K562 (cell line): ENCODE measurements at regions not wholly inside any gene's neighbourhood (a gene's known extent, or its start where the extent isn't known, plus 50 kb on each side); places are given as distances from the start of the nearest gene placed in this dataset.

Experiments used
- ATAC-seq: fragments of 200-7000 bp; cut with Tn5 transposase; 3 replicates; pipeline ENCODE4 v1.9.1; 2020; ENCODE audit warnings: moderate library complexity
- BruUV-seq: library from RNA; stranded (reverse); fragments of 400-500 nt; replicated peaks from 2 replicates; lab custom pipeline; 2021; lab: Mats Ljungman, UMichigan
- CTCF ChIA-PET: fragments of 300-600 bp; formaldehyde crosslinking; extraction: SDS; loops from one replicate; lab custom pipeline; 2021; ENCODE audit warnings: low intra/inter-chr PET ratio; lab: Yijun Ruan, JAX
- POLR2A ChIA-PET: fragments of 300-600, 350-650 bp; sonication (Branson Sonifier 250); formaldehyde crosslinking; extraction: SDS; loops from one replicate; lab custom pipeline; 2021; ENCODE audit warnings: antibody characterized with exemption, inconsistent platforms; lab: Yijun Ruan, JAX
- DNase-seq, 4 experiments: peaks; one replicate each; pipeline versions ENCODE4 v3.0.0 to v3.0.0-alpha.2; 2011 to 2018; ENCODE audit warnings: low spot score in 3 of 4, mixed read lengths in 3 of 4; ENCODE audit errors: extremely low read depth in 1 of 4
- FAIRE-seq: peaks from 2 replicates; lab custom pipeline; 2011; peaks lifted over from hg19 to GRCh38; lab: Jason Lieb, UNC
- H2AFZ ChIP-seq: 2 replicates; pipeline ENCODE4 v1.6.0; 2011; ENCODE audit warnings: low read depth, low read length, control low read depth, inconsistent platforms
- H3K27ac ChIP-seq: fragments of 200-600 bp; 3 replicates; pipeline ENCODE4 v1.8.0; 2011; ENCODE audit warnings: low read depth, mild to moderate bottlenecking, control low read depth, inconsistent platforms, low read length, moderate library complexity, mixed read lengths; ENCODE audit errors: extremely low read depth
- H3K27me3 ChIP-seq, 2 experiments: fragments of 300-600 bp in 1 of 2; 2 replicates in 1 of 2; 3 replicates in 1 of 2; pipeline versions ENCODE4 v1.6.0 to v1.8.0; 2011; ENCODE audit warnings: inconsistent platforms in 2 of 2, low read length in 2 of 2, mild to moderate bottlenecking in 1 of 2, mixed read lengths in 1 of 2, moderate library complexity in 1 of 2; ENCODE audit not compliant: control insufficient read depth in 2 of 2, insufficient read depth in 2 of 2
- H3K36me3 ChIP-seq: fragments of 300-600 bp; 3 replicates; pipeline ENCODE4 v1.8.0; 2011; ENCODE audit warnings: mild to moderate bottlenecking, low read length, inconsistent platforms; ENCODE audit not compliant: control insufficient read depth, insufficient read depth
- H3K4me1 ChIP-seq, 2 experiments: fragments of 200-600 bp in 1 of 2; replicated peaks in 1 of 2; 2 replicates in 1 of 2; 3 replicates in 1 of 2; pipeline versions ENCODE4 v1.5.1 to v1.8.0; 2011; ENCODE audit warnings: inconsistent platforms in 2 of 2, low read length in 2 of 2, mild to moderate bottlenecking in 1 of 2, mixed read lengths in 1 of 2, moderate library complexity in 1 of 2; ENCODE audit not compliant: control insufficient read depth in 2 of 2, insufficient read depth in 2 of 2
- H3K4me2 ChIP-seq: 2 replicates; pipeline ENCODE4 v1.6.1; 2011; ENCODE audit warnings: low read length, control low read depth, inconsistent platforms, mixed read lengths; ENCODE audit not compliant: insufficient read depth
- H3K4me3 ChIP-seq: fragments of 200-600 bp; sonication (generic), shearing (Covaris generic); 2 replicates; pipeline ENCODE4 v1.5.1; 2016; ENCODE audit warnings: control low read depth, inconsistent platforms
- H3K79me2 ChIP-seq: fragments of 200-600 bp; 3 replicates; pipeline ENCODE4 v1.8.0; 2011; ENCODE audit warnings: low read length, inconsistent platforms; ENCODE audit not compliant: control insufficient read depth, insufficient read depth
- H3K9ac ChIP-seq, 2 experiments: 2 replicates each; pipeline versions ENCODE4 v1.6.0 to v1.6.1; 2011; ENCODE audit warnings: low read depth in 2 of 2, low read length in 2 of 2, control low read depth in 1 of 2, inconsistent platforms in 1 of 2, mild to moderate bottlenecking in 1 of 2, mixed read lengths in 1 of 2; ENCODE audit not compliant: insufficient read depth in 1 of 2
- H3K9me1 ChIP-seq: one replicate; pipeline ENCODE4 v1.6.0; 2011; ENCODE audit warnings: inconsistent platforms, mild to moderate bottlenecking, low read length, moderate library complexity; ENCODE audit not compliant: control insufficient read depth, insufficient read depth
- H3K9me3 ChIP-seq: replicated peaks from 2 replicates; pipeline ENCODE4 v1.5.1; 2011; ENCODE audit warnings: low read depth, low read length, inconsistent platforms; ENCODE audit not compliant: control insufficient read depth, insufficient read depth
- H4K20me1 ChIP-seq: replicated peaks from 2 replicates; pipeline ENCODE4 v1.6.1; 2011; ENCODE audit warnings: low read length, inconsistent platforms, mixed read lengths; ENCODE audit not compliant: control insufficient read depth, insufficient read depth
- BRD4 ChIP-seq: fragments of 200-600 bp; sonication (generic); IDR thresholded peaks from 2 replicates; pipeline ENCODE4 v1.6.1; 2017; ENCODE audit warnings: inconsistent platforms
- KDM2B ChIP-seq: fragments of 250-450 bp; sonication (Bioruptor Pico); IDR thresholded peaks from 2 replicates; pipeline ENCODE4 v1.8.0; 2021; ENCODE audit warnings: mild to moderate bottlenecking, moderate library complexity
- MEIS2 ChIP-seq: fragments of 450-650 bp; IDR thresholded peaks from 2 replicates; pipeline ENCODE4 v1.6.1; 2014; ENCODE audit warnings: mild to moderate bottlenecking; ENCODE audit not compliant: partially characterized antibody
- SNIP1 ChIP-seq: fragments of 450-650 bp; IDR thresholded peaks from 2 replicates; pipeline ENCODE4 v1.7.1; 2017; ENCODE audit warnings: low read depth, mild to moderate bottlenecking
- SRSF3 ChIP-seq: fragments of 200-400 bp; formaldehyde crosslinking; IDR thresholded peaks from 2 replicates; pipeline ENCODE4 v1.6.1; 2016; ENCODE audit warnings: mild to moderate bottlenecking, low read length, moderate library complexity; ENCODE audit not compliant: insufficient read depth
- YY1 ChIP-seq, 3 experiments: IDR thresholded peaks; 2 replicates each; pipeline ENCODE4 v1.6.1; 2011; ENCODE audit warnings: low read length in 2 of 3, mild to moderate bottlenecking in 2 of 3, moderate library complexity in 2 of 3, borderline replicate concordance in 1 of 3, control low read depth in 1 of 3, low read depth in 1 of 3; ENCODE audit not compliant: insufficient read depth in 3 of 3, insufficient replicate concordance in 2 of 3, control insufficient read depth in 1 of 3, insufficient read length in 1 of 3; ENCODE audit errors: extremely low read depth in 1 of 3
- ZNF165 ChIP-seq: fragments of 250-450 bp; sonication (Bioruptor Pico); IDR thresholded peaks from 2 replicates; pipeline ENCODE4 v1.4.0; 2020; ENCODE audit warnings: borderline replicate concordance
- WGBS: fragments of 100-300 bp; shearing (Covaris generic); methylation state at CpG from one replicate; pipeline ENCODE4 v1.1.6; 2016; ENCODE audit warnings: low coverage, mixed read lengths; ENCODE audit not compliant: insufficient coverage; ENCODE audit errors: missing lambda C conversion rate; 5-methylcytosine and 5-hydroxymethylcytosine counted together
- in situ Hi-C: fragments of 300-500 bp; cut with MboI; formaldehyde crosslinking; loops from 4 replicates; pipeline ENCODE4 v1.15.0; 2018; ENCODE audit warnings: inconsistent platforms, mixed read lengths
- intact Hi-C: fragments of 100-400 bp; cut with micrococcal nuclease; formaldehyde crosslinking; loops from 2 replicates; pipeline ENCODE4 v1.14.2; 2022

- TF ChIP-seq MEIS2 (no peak), ZNF165 (CRISPR knock-in tag) (no peak), SNIP1 (no peak), KDM2B (CRISPR knock-in tag) (no peak), SRSF3 (no peak), YY1 (IDR thresholded peaks at IDR 0.05; ENCODE audit: borderline replicate concordance in 1 of 3, control insufficient read depth in 1 of 3, extremely low read depth in 1 of 3, insufficient read depth in 3 of 3, insufficient read length in 1 of 3, insufficient replicate concordance in 2 of 3, low read depth in 1 of 3, low read length in 2 of 3) (no peak), BRD4 (no peak)
- TF ChIP-seq, all 486 proteins: peak for 0
Observed at GRCh38 chr7:108911016-108911415, 341.3 kb downstream of the DNAJB9 start.

More at GRCh38 chr7:108911016-108911415, 341.3 kb downstream of the DNAJB9 start:
- Histone ChIP-seq H3K4me3 (no peak overlapping the region), H3K27ac (no peak overlapping the region), H3K4me2 (no peak overlapping the region), H3K36me3 (no peaks in the 10 kb centered on the region), H3K4me1 (no peaks in the 10 kb centered on the region), H3K79me2 (no peaks in the 10 kb centered on the region), H2AFZ (no peak overlapping the region), H3K9ac (no peak overlapping the region), H3K9me3 (peaks cover 3% of the 10 kb centered on the region; the same call in 1 of the 2 replicates), H3K27me3 (no peaks in the 10 kb centered on the region), H4K20me1 (no peaks in the 10 kb centered on the region), H3K9me1 (no peaks in the 10 kb centered on the region)
- intact Hi-C loops (no loop called here), in situ Hi-C loops (no loop called here)
- WGBS = 4% methylated on average over 1 of the region's 1 CpG
- ChIA-PET CTCF (no interaction called here), POLR2A (no interaction called here)
- no TSS peak for BruUV-seq
- ATAC-seq (no peak), FAIRE-seq (no peak), DNase-seq (no peak)
